IgD-negative memory B cell (primary cell): ENCODE measurements at regions not wholly inside any gene's neighbourhood (a gene's known extent, or its start where the extent isn't known, plus 50 kb on each side); places are given as distances from the start of the nearest gene placed in this dataset.

ENCODE experiments used
- H3K27ac Mint-ChIP-seq, 3 donors: one replicate each; pipeline ENCODE4 v1.8.0; 2020 to 2022; ENCODE audit warnings: mild to moderate bottlenecking in 3 of 3, mixed read lengths in 3 of 3, moderate library complexity in 1 of 3
- H3K27me3 Mint-ChIP-seq: one replicate; pipeline ENCODE4 v1.8.0; 2021; ENCODE audit warnings: mixed read lengths
- H3K36me3 Mint-ChIP-seq: one replicate; pipeline ENCODE4 v1.8.0; 2020; ENCODE audit warnings: mild to moderate bottlenecking, mixed read lengths
- H3K4me1 Mint-ChIP-seq, 3 donors: one replicate each; pipeline ENCODE4 v1.8.0; 2020 to 2022; ENCODE audit warnings: mixed read lengths in 3 of 3, mild to moderate bottlenecking in 1 of 3
- H3K4me3 Mint-ChIP-seq, 4 donors: one replicate each; pipeline ENCODE4 v1.8.0; 2020 to 2022; ENCODE audit warnings: mild to moderate bottlenecking in 4 of 4, mixed read lengths in 4 of 4, moderate library complexity in 3 of 4
- H3K9me3 Mint-ChIP-seq, 3 donors: one replicate each; pipeline ENCODE4 v1.8.0; 2020 to 2021; ENCODE audit warnings: mixed read lengths in 3 of 3, mild to moderate bottlenecking in 1 of 3

DNA sequence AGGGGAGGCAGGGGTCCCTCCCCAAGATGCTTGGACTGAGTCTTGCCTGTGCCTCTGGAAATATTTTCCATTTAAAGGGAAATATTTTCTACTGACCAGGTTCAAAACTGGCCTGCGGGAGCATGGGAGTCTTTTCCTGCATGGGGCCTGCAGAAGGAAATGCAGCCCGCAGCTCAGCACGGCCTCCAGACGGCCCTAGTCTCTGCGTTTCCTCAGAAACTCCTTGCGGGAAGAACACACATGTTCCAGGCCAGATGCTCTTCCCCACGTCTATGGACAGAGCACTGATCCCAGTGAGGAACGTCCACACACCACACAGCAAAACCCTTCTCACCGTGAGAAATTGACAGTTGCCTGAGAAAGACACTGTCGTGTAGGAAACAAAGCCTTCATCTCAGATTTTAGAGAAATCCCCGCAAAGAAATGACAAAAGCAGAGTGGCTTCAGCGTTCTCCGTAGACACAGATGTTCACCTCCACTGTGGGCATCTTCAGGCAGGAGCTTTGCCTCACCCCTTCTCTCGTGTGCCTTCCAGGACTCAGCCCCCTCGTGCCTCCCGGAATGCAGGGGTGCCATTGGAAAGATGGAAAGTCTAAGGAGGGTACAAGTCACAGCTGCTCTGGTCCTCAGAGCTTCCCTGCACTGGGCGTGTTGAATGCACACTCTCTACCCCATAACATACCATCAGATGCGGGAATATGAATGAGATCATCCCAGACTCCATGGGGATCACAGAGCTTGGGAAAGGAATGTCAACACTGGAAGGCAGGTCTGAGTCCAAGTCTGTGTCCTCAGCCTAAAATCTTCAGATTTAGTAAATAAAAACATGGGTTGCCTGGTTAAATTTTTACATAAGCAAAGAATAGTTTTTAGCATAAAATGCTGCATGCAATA lies 438.7 kb upstream of the SALL3 start:
- Mint-ChIP-seq H3K4me1 (no peaks in the 10 kb centered on the region), H3K27me3 (peaks cover 2% of the 10 kb centered on the region), H3K9me3 (peaks cover 2 to 7% (median 3%) of the 10 kb centered on the region in 3 donors), H3K4me3 (no peak overlapping the region), H3K36me3 (peaks cover 2% of the 10 kb centered on the region), H3K27ac (no peak overlapping the region)

DNA sequence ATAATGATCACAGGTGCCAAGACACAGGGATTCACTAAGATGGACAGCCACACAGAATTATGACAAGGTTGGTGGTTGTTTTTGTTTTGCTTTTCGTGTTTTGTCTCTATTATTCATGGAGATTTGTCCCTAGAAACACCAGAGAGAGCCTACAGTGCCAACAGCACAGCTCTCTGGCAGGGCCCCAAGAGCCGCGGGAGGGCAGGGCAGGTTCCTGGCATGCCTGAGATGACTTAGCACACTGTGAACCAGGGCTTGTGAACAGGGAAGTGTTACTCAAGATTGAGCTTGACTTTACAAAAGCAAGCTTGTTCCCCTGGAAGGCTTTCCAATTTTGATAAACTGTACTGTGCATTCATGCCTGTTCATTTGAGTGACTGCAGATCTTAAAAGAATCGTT lies 437.4 kb upstream of the SALL3 start:
- Mint-ChIP-seq H3K4me1 (no peaks in the 10 kb centered on the region), H3K27ac (no peak overlapping the region), H3K9me3 (peaks cover 2 to 7% (median 2%) of the 10 kb centered on the region in 3 donors), H3K36me3 (peaks cover 2% of the 10 kb centered on the region), H3K27me3 (peaks cover 2% of the 10 kb centered on the region), H3K4me3 (no peak overlapping the region)

DNA sequence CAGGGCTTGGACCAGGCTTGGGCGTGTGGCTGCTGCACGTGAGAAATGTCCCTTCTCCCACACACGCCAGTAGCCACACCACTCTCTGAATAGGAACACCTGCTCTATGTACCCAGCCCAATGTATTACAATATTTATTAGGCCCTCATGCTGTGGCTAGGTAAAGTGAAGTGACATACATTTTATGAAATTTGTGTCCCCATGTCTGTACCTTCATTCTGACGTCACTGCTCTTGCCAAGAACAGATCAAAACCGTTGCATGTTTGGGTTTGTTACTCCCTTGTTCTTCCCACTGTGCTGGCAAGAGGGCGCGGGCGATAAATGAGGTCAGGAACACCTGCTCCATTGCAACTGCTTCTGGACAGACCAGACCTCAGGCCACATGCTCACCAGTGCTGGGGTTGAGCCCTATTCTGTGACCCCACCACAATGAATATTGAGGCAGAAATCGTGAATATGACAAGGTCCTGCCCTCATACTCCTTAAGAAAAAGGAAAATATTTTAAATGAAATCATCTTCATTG lies 436.4 kb upstream of the SALL3 start:
- peaks cover 0 to 7% (median 2%) of the 10 kb centered on the region in 3 donors for H3K9me3 Mint-ChIP-seq
- no peaks in the 10 kb centered on the region for H3K4me1 Mint-ChIP-seq
- H3K27me3 Mint-ChIP-seq, result no peaks in the 10 kb centered on the region
- no peak overlapping the region for H3K4me3 Mint-ChIP-seq
- H3K27ac Mint-ChIP-seq, result no peak overlapping the region
- H3K36me3 Mint-ChIP-seq, result peaks cover 2% of the 10 kb centered on the region

DNA sequence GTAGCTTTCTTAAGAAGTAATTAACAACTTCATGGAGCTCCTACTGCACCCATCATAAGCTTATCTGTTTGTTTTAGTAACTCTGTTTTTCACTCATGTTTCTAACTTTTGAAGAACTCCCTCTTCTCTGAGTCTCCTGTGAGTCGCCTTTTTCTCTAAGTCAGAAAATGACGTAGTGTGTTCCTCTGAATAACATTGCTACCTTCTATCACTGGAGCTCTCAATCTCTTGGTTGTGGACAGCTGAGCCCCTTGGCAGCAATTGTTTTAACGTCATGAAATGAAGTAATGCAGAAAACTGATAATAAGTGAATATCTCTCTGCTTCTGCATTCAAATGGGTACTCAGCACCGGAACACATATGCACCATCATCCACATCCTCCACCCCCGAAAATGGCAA lies 433.3 kb upstream of the SALL3 start:
- Mint-ChIP-seq H3K4me3 (no peak overlapping the region), H3K27me3 (no peaks in the 10 kb centered on the region), H3K4me1 (no peaks in the 10 kb centered on the region), H3K27ac (no peak overlapping the region), H3K9me3 (peaks cover 2 to 11% (median 7%) of the 10 kb centered on the region in 3 donors), H3K36me3 (peaks cover 2% of the 10 kb centered on the region)

DNA sequence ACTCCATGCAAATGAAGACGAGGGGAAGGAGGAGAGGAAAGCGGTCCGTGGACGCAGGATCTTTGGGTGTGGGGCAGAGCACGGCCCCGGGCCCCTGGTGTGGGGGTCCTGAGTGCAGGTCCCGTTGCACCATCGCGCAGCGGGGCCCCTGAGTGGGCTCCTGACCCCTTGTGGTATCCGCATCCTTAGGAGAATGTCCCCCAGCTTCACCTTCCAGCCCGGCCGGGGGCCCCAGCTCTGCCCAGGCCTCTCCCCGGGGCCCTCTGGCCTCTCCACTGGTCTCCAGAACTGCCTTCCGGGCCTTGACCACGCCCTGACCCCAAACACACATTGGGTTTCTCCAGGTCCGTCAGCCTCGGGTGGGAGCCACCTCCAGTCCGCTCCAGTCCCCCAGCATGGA lies 431.8 kb upstream of the SALL3 start:
- Mint-ChIP-seq H3K36me3 (peaks cover 2% of the 10 kb centered on the region), H3K4me3 (no peak overlapping the region), H3K27me3 (no peaks in the 10 kb centered on the region), H3K9me3 (peaks cover 2 to 13% (median 7%) of the 10 kb centered on the region in 3 donors), H3K4me1 (no peaks in the 10 kb centered on the region), H3K27ac (no peak overlapping the region)

DNA sequence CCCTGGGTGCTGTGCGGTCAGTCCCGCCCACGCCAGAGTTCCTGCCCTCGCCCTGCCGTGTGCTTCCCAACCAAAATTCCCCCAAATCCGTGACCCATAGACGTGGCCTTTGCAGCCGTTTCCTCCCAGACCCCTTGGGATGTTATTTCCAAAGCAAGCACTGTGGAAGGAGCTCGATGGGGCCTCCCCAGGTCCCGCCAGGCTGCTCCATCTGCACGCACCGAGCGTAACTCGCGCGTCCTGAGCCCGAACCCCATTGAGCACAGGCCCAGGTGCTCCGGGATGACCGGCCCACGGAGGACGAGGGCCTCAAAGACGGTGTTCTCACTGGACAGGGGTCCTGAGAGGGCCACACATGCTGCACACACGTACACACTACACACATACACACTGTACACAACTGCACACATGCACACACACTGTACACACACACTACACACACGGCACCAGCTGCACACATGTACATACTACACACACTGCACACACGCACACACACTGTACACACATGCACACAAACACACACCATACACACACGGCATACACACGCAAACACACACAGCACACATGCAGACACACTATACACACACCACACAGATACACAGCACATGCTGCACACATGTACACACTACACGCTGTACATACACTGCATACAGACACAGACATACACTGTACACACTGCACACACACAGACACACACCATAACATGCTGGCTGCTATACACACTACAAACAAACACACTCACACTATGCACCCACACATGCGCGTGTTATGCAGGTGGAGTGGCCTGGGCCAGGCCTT lies 431.2 kb upstream of the SALL3 start:
- no peak overlapping the region for H3K27ac Mint-ChIP-seq

DNA sequence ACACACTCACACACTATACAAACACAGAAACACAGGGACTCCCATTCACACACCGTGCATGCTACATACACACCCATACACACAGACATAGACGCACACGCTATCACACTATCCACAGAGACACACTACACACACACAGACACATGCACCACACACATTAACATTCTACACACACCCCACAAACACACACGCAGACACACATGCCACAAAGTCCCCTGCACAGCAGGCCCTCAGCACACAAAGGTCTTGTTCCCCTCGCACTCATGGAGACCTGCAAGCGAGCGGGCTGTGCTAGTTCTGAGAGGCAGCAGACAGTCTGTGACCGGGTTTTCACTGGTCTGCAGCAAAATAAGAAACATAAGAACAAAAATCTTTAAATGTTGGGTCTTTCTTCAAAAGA lies 429.6 kb upstream of the SALL3 start:
- H3K27ac Mint-ChIP-seq, result no peak overlapping the region
- no peaks in the 10 kb centered on the region for H3K27me3 Mint-ChIP-seq
- H3K4me1 Mint-ChIP-seq, result no peaks in the 10 kb centered on the region
- no peak overlapping the region for H3K4me3 Mint-ChIP-seq
- H3K36me3 Mint-ChIP-seq, result peaks cover 3% of the 10 kb centered on the region
- peaks cover 4 to 17% (median 4%) of the 10 kb centered on the region in 3 donors for H3K9me3 Mint-ChIP-seq

More for the DNA sequence above, 431.2 kb upstream of the SALL3 start:
- Mint-ChIP-seq H3K4me1 (no peaks in the 10 kb centered on the region), H3K36me3 (peaks cover 2% of the 10 kb centered on the region), H3K27me3 (no peaks in the 10 kb centered on the region), H3K4me3 (no peak overlapping the region), H3K9me3 (peaks cover 2 to 13% (median 7%) of the 10 kb centered on the region in 3 donors)

DNA sequence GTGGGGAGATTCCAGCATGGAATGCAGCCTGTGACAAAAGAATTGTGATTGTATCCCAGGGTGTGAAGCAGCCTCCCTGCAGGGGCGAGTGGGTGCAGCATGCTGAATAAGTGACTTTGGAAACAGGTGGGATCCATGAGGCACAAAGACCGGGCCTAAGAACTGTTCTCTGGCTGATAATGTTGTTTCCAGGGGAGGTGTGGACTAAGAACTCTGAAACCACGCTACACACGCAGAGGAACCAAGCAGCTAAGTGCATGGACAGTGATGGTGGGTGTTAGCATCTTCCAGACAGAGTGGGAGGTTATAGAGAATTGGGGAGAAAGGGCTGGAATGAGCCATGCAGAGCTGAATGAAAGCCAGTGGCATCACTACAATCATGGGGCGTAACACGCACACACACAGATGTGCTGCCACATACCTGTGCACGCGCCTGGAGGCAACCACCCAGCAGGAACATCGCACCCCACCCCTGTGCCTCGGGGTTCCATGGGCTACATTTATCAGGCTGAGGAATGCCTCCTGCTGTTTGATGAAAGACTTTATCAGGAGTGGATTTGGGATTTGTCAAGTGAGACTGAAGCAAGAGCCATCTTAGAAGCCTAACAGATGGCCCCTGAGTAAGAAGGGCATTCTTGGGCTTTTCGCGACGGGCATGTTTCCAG lies 424.5 kb upstream of the SALL3 start:
- no peaks in the 10 kb centered on the region for H3K27me3 Mint-ChIP-seq
- no peaks in the 10 kb centered on the region for H3K4me1 Mint-ChIP-seq
- H3K4me3 Mint-ChIP-seq, result no peak overlapping the region
- peaks cover 10 to 14% (median 10%) of the 10 kb centered on the region in 3 donors for H3K9me3 Mint-ChIP-seq
- no peak overlapping the region for H3K27ac Mint-ChIP-seq
- peaks cover 3% of the 10 kb centered on the region for H3K36me3 Mint-ChIP-seq

DNA sequence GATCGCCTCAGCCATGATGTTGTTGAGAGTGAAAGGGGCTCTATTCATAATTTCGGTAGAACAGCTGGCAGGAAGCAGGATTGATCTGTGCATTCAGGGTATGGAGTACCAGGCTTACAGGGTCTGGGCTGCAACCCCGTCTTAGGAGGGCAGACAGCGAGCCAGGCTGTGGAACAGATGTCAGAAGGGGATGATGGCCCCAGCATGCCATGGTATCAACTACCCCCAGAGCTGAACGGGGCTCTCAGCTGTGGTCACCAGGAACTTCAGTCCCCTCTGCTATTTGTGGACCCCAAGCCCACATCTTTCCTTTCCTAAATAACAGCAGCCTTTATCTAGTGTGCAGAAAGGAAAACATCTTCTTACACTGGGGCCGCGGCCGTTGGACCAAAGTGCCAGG lies 422.2 kb upstream of the SALL3 start:
- Mint-ChIP-seq H3K4me1 (no peaks in the 10 kb centered on the region), H3K4me3 (no peak overlapping the region), H3K36me3 (peaks cover 3% of the 10 kb centered on the region), H3K27ac (no peak overlapping the region), H3K9me3 (peaks cover 12 to 14% (median 13%) of the 10 kb centered on the region in 3 donors), H3K27me3 (no peaks in the 10 kb centered on the region)

DNA sequence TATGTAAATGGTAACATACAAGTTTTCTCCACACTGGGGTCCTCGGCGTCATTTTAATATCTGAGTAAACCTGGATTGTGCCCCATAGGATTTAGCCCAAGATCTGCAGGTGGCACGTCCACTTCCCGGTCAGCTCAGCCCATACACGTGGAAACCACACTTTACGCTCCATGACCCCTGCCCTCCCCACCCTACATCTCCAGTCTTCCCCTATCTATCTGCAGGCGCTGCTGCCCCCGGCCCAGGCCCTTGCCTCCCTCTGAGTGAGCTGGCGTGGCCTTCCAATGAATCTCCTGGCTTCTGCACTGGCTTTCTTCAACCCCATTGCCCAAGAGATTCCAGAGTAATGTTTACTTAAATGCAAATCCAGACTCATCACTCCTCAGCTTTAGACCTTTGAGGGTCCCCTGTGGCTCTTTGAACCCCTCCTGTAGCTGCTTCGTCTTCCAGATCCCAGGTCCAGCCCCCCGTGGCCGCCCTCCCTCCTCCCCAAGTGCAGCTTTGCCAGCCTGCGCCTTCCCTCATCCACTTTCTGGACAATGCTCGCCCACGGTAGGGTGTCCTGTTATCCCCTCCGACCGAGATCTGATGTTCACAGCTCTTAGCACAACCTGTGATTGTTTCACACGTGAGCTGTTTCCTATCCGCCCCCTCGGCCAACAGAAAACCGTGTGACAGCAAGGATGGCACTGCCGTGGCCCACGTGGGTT lies 421.4 kb upstream of the SALL3 start:
- Mint-ChIP-seq H3K27ac (no peak overlapping the region), H3K27me3 (no peaks in the 10 kb centered on the region), H3K4me1 (no peaks in the 10 kb centered on the region), H3K4me3 (no peak overlapping the region), H3K36me3 (peaks cover 3% of the 10 kb centered on the region), H3K9me3 (peaks cover 10 to 14% (median 13%) of the 10 kb centered on the region in 3 donors)

DNA sequence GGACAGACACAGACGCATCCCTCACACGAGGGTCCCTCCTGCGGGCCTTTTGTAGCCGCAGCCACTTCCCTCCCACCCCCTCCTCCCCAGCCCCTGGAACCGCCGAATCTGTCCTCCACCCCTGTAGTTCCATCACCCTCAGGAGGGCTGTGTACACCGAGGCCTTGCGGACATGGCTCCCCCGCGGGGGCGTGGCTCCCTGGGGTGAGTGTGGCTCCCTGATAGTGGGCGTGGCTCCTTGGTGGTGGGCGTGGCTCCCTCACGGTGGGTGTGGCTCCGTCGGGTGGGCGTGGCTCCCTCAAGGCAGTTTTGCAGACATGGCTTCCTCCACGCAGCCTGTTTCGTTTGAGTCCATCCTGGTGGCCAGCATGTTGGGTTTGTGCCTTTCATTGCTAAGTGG lies 420.7 kb upstream of the SALL3 start:
- H3K9me3 Mint-ChIP-seq, result peaks cover 10 to 14% (median 13%) of the 10 kb centered on the region in 3 donors
- no peak overlapping the region for H3K27ac Mint-ChIP-seq
- no peaks in the 10 kb centered on the region for H3K27me3 Mint-ChIP-seq
- no peaks in the 10 kb centered on the region for H3K4me1 Mint-ChIP-seq
- no peaks in the 10 kb centered on the region for H3K36me3 Mint-ChIP-seq
- no peak overlapping the region for H3K4me3 Mint-ChIP-seq

DNA sequence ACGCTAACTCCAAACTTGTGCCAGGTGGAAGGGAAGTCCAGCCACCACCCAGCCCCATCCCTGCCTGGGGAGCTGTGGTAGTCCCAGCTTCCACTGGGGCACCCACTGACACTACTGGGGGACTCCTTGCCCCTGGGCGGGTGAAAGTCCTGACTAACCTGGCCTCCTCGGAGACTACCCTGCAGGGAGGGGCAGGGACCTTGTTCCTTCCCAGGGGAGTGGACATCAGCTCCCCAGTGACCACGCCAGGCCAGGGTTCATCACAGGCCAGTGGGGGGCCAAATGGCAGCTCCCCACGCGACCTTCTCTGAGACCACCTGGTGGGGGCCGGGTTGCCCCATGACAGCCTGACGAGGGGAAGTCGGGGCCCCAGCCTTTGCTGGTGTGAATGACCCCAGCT lies 420.0 kb upstream of the SALL3 start:
- Mint-ChIP-seq H3K9me3 (peaks cover 10 to 14% (median 11%) of the 10 kb centered on the region in 3 donors), H3K4me3 (no peak overlapping the region)

DNA sequence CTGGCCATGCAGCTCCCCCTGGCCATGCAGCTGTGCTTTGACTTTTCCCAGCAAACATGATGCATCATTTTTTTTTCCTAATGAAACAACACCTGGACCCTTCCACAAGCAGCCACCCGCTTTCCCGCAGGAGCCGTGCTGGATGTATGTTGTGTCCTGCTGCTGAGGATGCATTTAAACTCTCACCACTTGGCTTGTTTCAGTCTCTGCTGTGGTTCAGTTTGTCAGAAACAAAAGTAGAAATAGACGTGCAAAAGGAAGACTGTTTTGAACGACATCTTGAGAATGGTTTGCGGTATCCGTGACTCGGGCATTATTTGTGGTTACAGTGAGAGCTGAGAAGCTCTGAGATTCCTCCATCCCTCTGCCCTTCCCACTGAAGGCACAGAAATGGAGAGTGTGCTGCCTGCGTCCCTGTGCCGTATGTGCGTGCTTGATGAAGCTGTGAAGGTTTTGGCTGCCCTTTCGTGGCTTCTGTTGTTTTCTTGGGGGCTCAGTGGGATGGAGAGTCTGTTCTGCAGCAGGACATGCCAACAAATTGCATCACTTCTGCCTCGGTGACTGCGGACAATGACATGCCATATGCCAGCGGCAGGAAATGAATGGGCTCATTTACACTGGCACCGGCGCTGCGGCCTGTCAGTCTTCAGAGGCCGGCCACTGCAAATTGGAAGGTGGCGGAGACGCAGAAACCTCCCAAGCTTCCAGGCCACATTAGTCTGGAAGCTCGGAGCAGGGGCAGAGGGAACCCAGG lies 417.7 kb upstream of the SALL3 start:
- Mint-ChIP-seq H3K36me3 (no peaks in the 10 kb centered on the region), H3K4me3 (no peak overlapping the region), H3K27ac (no peak overlapping the region), H3K27me3 (no peaks in the 10 kb centered on the region), H3K9me3 (peaks cover 6 to 8% (median 7%) of the 10 kb centered on the region in 3 donors), H3K4me1 (no peaks in the 10 kb centered on the region)

More for the DNA sequence above, 420.0 kb upstream of the SALL3 start:
- Mint-ChIP-seq H3K27ac (no peak overlapping the region), H3K36me3 (no peaks in the 10 kb centered on the region), H3K27me3 (no peaks in the 10 kb centered on the region), H3K4me1 (no peaks in the 10 kb centered on the region)

DNA sequence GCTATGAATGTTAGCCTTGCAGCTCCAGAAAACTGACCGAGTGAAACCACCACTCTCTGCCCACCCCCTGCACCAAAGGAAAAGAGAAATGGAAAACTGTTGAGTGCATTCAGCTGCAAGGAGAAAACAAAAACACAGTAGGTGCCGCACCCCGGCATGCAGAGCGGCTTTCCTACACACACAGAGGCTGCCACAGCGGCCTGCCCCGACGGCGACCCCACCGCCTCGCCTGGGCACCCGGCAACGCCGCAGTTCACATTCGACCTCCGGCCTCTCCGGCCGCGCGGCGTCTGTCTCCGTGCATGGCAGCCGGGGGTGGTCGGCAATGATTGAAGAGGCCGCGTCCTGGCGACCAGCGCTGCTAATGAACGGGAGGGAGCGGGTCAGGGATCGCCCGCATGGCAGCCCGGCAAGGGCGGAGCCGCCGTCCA lies 417.1 kb upstream of the SALL3 start:
- H3K27me3 Mint-ChIP-seq, result no peaks in the 10 kb centered on the region
- no peaks in the 10 kb centered on the region for H3K36me3 Mint-ChIP-seq
- no peak overlapping the region for H3K27ac Mint-ChIP-seq
- no peaks in the 10 kb centered on the region for H3K4me1 Mint-ChIP-seq
- H3K4me3 Mint-ChIP-seq, result no peak overlapping the region
- H3K9me3 Mint-ChIP-seq, result peaks cover 6 to 11% (median 7%) of the 10 kb centered on the region in 3 donors
